ENCODE measurements at regions not wholly inside any gene's neighbourhood (a gene's known extent, or its start where the extent isn't known, plus 50 kb on each side); places are given as distances from the start of the nearest gene placed in this dataset.

- H3K27ac Mint-ChIP-seq = no peak overlapping the region
- no peak overlapping the region for H3K4me3 ChIP-seq (ENCODE audit: low read length)
- peaks cover 0 to 7% of the 10 kb centered on the region in 2 experiments for H3K9me3 ChIP-seq (ENCODE audit: control insufficient read depth in 1 of 2, insufficient read depth in 1 of 2, low read length in 2 of 2)
- ATAC-seq (ENCODE audit: poor library complexity) = no peak
- peaks cover 8% of the 10 kb centered on the region for H3K9me3 Mint-ChIP-seq
- H3K27ac ChIP-seq (ENCODE audit: low read depth in 1 of 2, low read length in 2 of 2) = no peak overlapping the region
- ChIA-PET CTCF (no interaction called here), POLR2A (no interaction called here)
- no peak for DNase-seq
- no peak for TF ChIP-seq CTCF (IDR thresholded peaks at IDR 0.05)
- no peaks in the 10 kb centered on the region for H3K27me3 Mint-ChIP-seq
- H3K36me3 Mint-ChIP-seq (ENCODE audit: low read depth) = no peaks in the 10 kb centered on the region
- no peaks in the 10 kb centered on the region for H3K27me3 ChIP-seq (ENCODE audit: control insufficient read depth in 1 of 2, insufficient read depth in 2 of 2, low read length in 2 of 2)
- no peak overlapping the region for H3K4me3 Mint-ChIP-seq
- H3K4me1 ChIP-seq (ENCODE audit: insufficient read depth, low read length) = no peaks in the 10 kb centered on the region
- intact Hi-C loops (cut with DNase I, micrococcal nuclease) = no loop called here
- H3K4me1 Mint-ChIP-seq (ENCODE audit: low read depth) = no peaks in the 10 kb centered on the region
- no peaks in the 10 kb centered on the region for H3K36me3 ChIP-seq (ENCODE audit: insufficient read depth, low read length)
These were observed 1839.5 kb upstream of the PCDH10 start for GRCh38 chr4:131309628-131310027.

- no peak overlapping the region for H3K27ac ChIP-seq (ENCODE audit: low read depth in 1 of 2, low read length in 2 of 2)
- H3K9me3 ChIP-seq (ENCODE audit: control insufficient read depth in 1 of 2, insufficient read depth in 1 of 2, low read length in 2 of 2) = no peaks in the 10 kb centered on the region
- Mint-ChIP-seq H3K9me3 (peaks cover 9% of the 10 kb centered on the region), H3K27me3 (no peaks in the 10 kb centered on the region), H3K36me3 (ENCODE audit: low read depth) (no peaks in the 10 kb centered on the region), H3K4me1 (ENCODE audit: low read depth) (no peaks in the 10 kb centered on the region), H3K27ac (no peak overlapping the region), H3K4me3 (no peak overlapping the region)
- H3K36me3 ChIP-seq (ENCODE audit: insufficient read depth, low read length) = no peaks in the 10 kb centered on the region
- no peak for TF ChIP-seq CTCF (IDR thresholded peaks at IDR 0.05)
- ChIA-PET CTCF (no interaction called here), POLR2A (no interaction called here)
- no peak for DNase-seq
- intact Hi-C loops (cut with DNase I, micrococcal nuclease) = no loop called here
- no peak overlapping the region for H3K4me3 ChIP-seq (ENCODE audit: low read length)
- ATAC-seq (ENCODE audit: poor library complexity) = no peak
- no peaks in the 10 kb centered on the region for H3K27me3 ChIP-seq (ENCODE audit: control insufficient read depth in 1 of 2, insufficient read depth in 2 of 2, low read length in 2 of 2)
- H3K4me1 ChIP-seq (ENCODE audit: insufficient read depth, low read length) = no peaks in the 10 kb centered on the region
These were observed 1833.0 kb upstream of the PCDH10 start for GRCh38 chr4:131316086-131316485.

- H3K4me1 Mint-ChIP-seq (ENCODE audit: low read depth) = no peaks in the 10 kb centered on the region
- no peak for ATAC-seq (ENCODE audit: poor library complexity)
- intact Hi-C loops (cut with DNase I, micrococcal nuclease) = no loop called here
- peaks cover 2% of the 10 kb centered on the region for H3K9me3 Mint-ChIP-seq
- no peak overlapping the region for H3K4me3 Mint-ChIP-seq
- no peaks in the 10 kb centered on the region for H3K36me3 Mint-ChIP-seq (ENCODE audit: low read depth)
- peaks cover 0 to 3% of the 10 kb centered on the region in 2 experiments for H3K9me3 ChIP-seq (ENCODE audit: control insufficient read depth in 1 of 2, insufficient read depth in 1 of 2, low read length in 2 of 2)
- TF ChIP-seq CTCF (IDR thresholded peaks at IDR 0.05) = no peak
- H3K27ac ChIP-seq (ENCODE audit: low read depth in 1 of 2, low read length in 2 of 2) = no peak overlapping the region
- no peak for DNase-seq
- H3K27me3 ChIP-seq (ENCODE audit: control insufficient read depth in 1 of 2, insufficient read depth in 2 of 2, low read length in 2 of 2) = no peaks in the 10 kb centered on the region
- H3K36me3 ChIP-seq (ENCODE audit: insufficient read depth, low read length) = no peaks in the 10 kb centered on the region
- CTCF ChIA-PET = no interaction called here
- POLR2A ChIA-PET = no interaction called here
- H3K27me3 Mint-ChIP-seq = no peaks in the 10 kb centered on the region
- no peak overlapping the region for H3K4me3 ChIP-seq (ENCODE audit: low read length)
- H3K27ac Mint-ChIP-seq = no peak overlapping the region
- H3K4me1 ChIP-seq (ENCODE audit: insufficient read depth, low read length) = no peaks in the 10 kb centered on the region
These were observed 1811.2 kb upstream of the PCDH10 start for GRCh38 chr4:131337936-131338335.

Measured in CD4-positive, alpha-beta T cell (primary cell).